ENCODE measurements at regions not wholly inside any gene's neighbourhood (a gene's known extent, or its start where the extent isn't known, plus 50 kb on each side); places are given as distances from the start of the nearest gene placed in this dataset.

DNA sequence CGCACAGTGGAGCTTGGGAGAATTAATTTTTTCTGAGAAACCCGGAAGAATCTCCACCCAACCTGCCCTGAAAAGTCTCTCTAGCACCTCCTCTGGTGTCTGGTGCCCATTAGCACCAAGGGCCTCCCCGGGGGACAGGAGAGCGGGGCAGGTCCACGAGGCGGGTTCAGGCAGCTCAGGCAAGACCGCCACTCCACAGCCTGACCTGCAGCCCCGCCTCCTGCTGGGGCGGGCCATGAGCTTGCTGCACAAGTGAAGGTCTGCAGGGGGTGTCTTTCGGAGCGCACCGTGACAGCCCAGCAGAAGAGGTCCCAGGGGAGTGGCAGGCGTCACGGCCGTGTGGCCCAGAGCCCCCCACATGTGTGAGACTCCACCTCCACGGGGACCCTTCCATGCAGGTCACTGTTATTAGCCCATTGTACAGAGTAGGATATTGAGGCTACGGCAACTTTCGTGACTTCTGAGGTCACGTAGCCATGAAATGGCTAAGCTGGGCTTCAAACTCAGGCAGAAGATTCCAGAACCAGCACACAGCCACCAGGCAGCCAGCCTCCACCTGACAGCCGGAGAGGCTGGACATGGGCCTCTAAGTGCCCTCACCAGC is 63.9 kb upstream of the SLCO4A1 start:
- no peaks in the 10 kb centered on the region for H3K9me3 ChIP-seq
- no peaks in the 10 kb centered on the region for H3K36me3 ChIP-seq
- no peaks in the 10 kb centered on the region for H3K4me1 ChIP-seq
- H3K27ac ChIP-seq, result no peak overlapping the region
- H3K4me3 ChIP-seq, result no peak overlapping the region
- H3K27me3 ChIP-seq, result peaks cover 0 to 17% of the 10 kb centered on the region in 2 donors
- intact Hi-C loops (cut with DNase I; ENCODE audit: low total_unique reads), result no loop called here
- DNase-seq, result no peak
- TF ChIP-seq, protein P1, sequence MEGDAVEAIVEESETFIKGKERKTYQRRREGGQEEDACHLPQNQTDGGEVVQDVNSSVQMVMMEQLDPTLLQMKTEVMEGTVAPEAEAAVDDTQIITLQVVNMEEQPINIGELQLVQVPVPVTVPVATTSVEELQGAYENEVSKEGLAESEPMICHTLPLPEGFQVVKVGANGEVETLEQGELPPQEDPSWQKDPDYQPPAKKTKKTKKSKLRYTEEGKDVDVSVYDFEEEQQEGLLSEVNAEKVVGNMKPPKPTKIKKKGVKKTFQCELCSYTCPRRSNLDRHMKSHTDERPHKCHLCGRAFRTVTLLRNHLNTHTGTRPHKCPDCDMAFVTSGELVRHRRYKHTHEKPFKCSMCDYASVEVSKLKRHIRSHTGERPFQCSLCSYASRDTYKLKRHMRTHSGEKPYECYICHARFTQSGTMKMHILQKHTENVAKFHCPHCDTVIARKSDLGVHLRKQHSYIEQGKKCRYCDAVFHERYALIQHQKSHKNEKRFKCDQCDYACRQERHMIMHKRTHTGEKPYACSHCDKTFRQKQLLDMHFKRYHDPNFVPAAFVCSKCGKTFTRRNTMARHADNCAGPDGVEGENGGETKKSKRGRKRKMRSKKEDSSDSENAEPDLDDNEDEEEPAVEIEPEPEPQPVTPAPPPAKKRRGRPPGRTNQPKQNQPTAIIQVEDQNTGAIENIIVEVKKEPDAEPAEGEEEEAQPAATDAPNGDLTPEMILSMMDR (IDR thresholded peaks at IDR 0.05), result no peak

- H3K4me3 ChIP-seq, result no peak overlapping the region
- intact Hi-C loops (cut with DNase I; ENCODE audit: low total_unique reads), result no loop called here
- TF ChIP-seq, protein P1 (IDR thresholded peaks at IDR 0.05), result no peak
- TF ChIP-seq POLR2A (IDR thresholded peaks at IDR 0.05), result no peak
- no peak for DNase-seq
- no peaks in the 10 kb centered on the region for H3K9me3 ChIP-seq
- no peak overlapping the region for H3K27ac ChIP-seq
- no peaks in the 10 kb centered on the region for H3K36me3 ChIP-seq
- H3K4me1 ChIP-seq, result no peaks in the 10 kb centered on the region
- peaks cover 0 to 17% of the 10 kb centered on the region in 2 donors for H3K27me3 ChIP-seq
Observed at GRCh38 chr20:62580052-62580451, 62.3 kb upstream of the SLCO4A1 start.

DNA sequence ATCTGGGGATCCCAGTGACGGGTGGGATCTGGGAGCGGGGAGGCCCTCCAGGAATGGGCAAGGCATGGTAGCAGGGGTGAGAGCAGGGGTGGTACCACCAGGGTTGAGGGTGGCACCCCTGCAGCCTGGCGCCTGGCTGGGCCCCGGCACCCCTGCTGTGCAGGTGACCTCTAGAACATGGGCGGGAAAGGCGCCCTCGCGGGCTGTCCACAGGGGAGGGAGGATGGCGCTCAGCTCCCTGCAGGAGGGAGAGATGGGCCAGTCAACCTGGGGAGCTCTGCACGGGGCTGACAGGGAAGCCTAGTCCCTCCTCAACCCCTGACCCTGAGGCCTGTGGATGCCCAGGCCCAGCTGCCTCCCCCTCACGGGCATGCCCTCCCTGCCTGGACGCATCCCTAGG is 61.6 kb upstream of the SLCO4A1 start:
- intact Hi-C loops (cut with DNase I; ENCODE audit: low total_unique reads), result no loop called here
- peaks cover 0 to 17% of the 10 kb centered on the region in 2 donors for H3K27me3 ChIP-seq
- H3K4me1 ChIP-seq, result no peaks in the 10 kb centered on the region
- H3K27ac ChIP-seq, result no peak overlapping the region
- H3K9me3 ChIP-seq, result no peaks in the 10 kb centered on the region
- TF ChIP-seq, protein P1 (IDR thresholded peaks at IDR 0.05), result no peak
- TF ChIP-seq POLR2A (IDR thresholded peaks at IDR 0.05), result no peak
- DNase-seq, result no peak
- H3K36me3 ChIP-seq, result no peaks in the 10 kb centered on the region
- H3K4me3 ChIP-seq, result no peak overlapping the region

GRCh38 chr20:62581308-62581707 is 61.0 kb upstream of the SLCO4A1 start:
- Histone ChIP-seq H3K27ac (no peak overlapping the region), H3K4me3 (no peak overlapping the region), H3K4me1 (no peaks in the 10 kb centered on the region), H3K36me3 (no peaks in the 10 kb centered on the region), H3K27me3 (peaks cover 0 to 17% of the 10 kb centered on the region in 2 donors), H3K9me3 (no peaks in the 10 kb centered on the region)
- intact Hi-C loops (cut with DNase I; ENCODE audit: low total_unique reads), result no loop called here
- DNase-seq, result no peak
- TF ChIP-seq, protein P1 (IDR thresholded peaks at IDR 0.05), result no peak
- TF ChIP-seq POLR2A (IDR thresholded peaks at IDR 0.05), result no peak

DNA sequence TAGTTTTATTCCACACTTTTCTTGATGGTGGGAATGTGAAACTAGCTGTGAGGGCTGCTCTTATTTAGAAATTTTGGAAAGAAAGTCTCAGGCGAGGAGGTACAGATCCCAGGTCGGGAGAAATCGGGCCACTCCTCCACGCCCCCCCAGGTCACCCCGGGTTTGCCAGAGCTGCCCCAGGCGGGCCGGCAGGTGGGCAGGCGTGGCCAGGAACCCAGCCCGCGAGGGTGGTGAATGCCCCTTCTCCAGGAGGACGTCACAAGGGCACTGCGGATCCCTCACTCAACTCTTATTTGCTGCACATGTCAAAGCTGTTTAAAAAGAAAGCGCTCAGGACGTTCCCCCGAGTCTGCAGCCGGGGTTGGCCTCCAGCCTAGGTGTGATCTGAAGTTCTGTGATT is 60.5 kb upstream of the SLCO4A1 start:
- TF ChIP-seq, protein P1 (IDR thresholded peaks at IDR 0.05), result no peak
- TF ChIP-seq POLR2A (IDR thresholded peaks at IDR 0.05), result no peak
- DNase-seq, result no peak
- no peaks in the 10 kb centered on the region for H3K36me3 ChIP-seq
- no peaks in the 10 kb centered on the region for H3K4me1 ChIP-seq
- H3K27me3 ChIP-seq, result peaks cover 0 to 17% of the 10 kb centered on the region in 2 donors
- H3K27ac ChIP-seq, result no peak overlapping the region
- intact Hi-C loops (cut with DNase I; ENCODE audit: low total_unique reads), result no loop called here
- no peak overlapping the region for H3K4me3 ChIP-seq
- H3K9me3 ChIP-seq, result no peaks in the 10 kb centered on the region

Data from uterus (tissue), 3 donors.